ENCODE measurements at regions not wholly inside any gene's neighbourhood (a gene's known extent, or its start where the extent isn't known, plus 50 kb on each side); places are given as distances from the start of the nearest gene placed in this dataset.

- TF ChIP-seq, protein P1, sequence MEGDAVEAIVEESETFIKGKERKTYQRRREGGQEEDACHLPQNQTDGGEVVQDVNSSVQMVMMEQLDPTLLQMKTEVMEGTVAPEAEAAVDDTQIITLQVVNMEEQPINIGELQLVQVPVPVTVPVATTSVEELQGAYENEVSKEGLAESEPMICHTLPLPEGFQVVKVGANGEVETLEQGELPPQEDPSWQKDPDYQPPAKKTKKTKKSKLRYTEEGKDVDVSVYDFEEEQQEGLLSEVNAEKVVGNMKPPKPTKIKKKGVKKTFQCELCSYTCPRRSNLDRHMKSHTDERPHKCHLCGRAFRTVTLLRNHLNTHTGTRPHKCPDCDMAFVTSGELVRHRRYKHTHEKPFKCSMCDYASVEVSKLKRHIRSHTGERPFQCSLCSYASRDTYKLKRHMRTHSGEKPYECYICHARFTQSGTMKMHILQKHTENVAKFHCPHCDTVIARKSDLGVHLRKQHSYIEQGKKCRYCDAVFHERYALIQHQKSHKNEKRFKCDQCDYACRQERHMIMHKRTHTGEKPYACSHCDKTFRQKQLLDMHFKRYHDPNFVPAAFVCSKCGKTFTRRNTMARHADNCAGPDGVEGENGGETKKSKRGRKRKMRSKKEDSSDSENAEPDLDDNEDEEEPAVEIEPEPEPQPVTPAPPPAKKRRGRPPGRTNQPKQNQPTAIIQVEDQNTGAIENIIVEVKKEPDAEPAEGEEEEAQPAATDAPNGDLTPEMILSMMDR (IDR thresholded peaks at IDR 0.05) = no peak
- TF ChIP-seq POLR2AphosphoS5 (IDR thresholded peaks at IDR 0.05) (no peak), POLR2A (IDR thresholded peaks at IDR 0.05; ENCODE audit: low read depth) (no peak)
These were observed 101.6 kb downstream of the TES start for GRCh38 chr7:116311816-116312471.

Data from esophagus muscularis mucosa (tissue), 3 donors.